ENCODE measurements at regions not wholly inside any gene's neighbourhood (a gene's known extent, or its start where the extent isn't known, plus 50 kb on each side); places are given as distances from the start of the nearest gene placed in this dataset.

GRCh38 chr7:12941512-12941911, 254.1 kb downstream of the ARL4A start:
- Histone ChIP-seq H3K9ac (ENCODE audit: low read length in 3 of 3) (no peak overlapping the region), H3K27me3 (ENCODE audit: control insufficient read depth, insufficient read depth, low read length) (no peaks in the 10 kb centered on the region), H3K4me3 (ENCODE audit: low read length in 3 of 3) (no peak overlapping the region), H3K36me3 (ENCODE audit: control insufficient read depth in 2 of 3, insufficient read depth in 3 of 3, low read length in 3 of 3) (no peaks in the 10 kb centered on the region), H3K27ac (ENCODE audit: low read depth in 2 of 2, low read length in 2 of 2) (no peak overlapping the region), H3K9me3 (ENCODE audit: control insufficient read depth in 2 of 3, insufficient read depth in 1 of 3, low read length in 3 of 3) (no peaks in the 10 kb centered on the region), H3K4me1 (ENCODE audit: control insufficient read depth in 2 of 3, insufficient read depth in 2 of 3, low read depth in 1 of 3, low read length in 3 of 3) (peaks cover 0 to 4% (median 0%) of the 10 kb centered on the region in 3 donors)
- intact Hi-C loops (cut with DNase I) = no loop called here
- TF ChIP-seq CTCF (IDR thresholded peaks at IDR 0.05; ENCODE audit: borderline replicate concordance, extremely low read depth, insufficient read depth) = no peak
- no peak for DNase-seq
- no peak for FAIRE-seq

GRCh38 chr7:12942609-12943008, 255.2 kb downstream of the ARL4A start:
- no peak overlapping the region for H3K9ac ChIP-seq (ENCODE audit: low read length in 3 of 3)
- H3K4me3 ChIP-seq (ENCODE audit: low read length in 3 of 3) = peak overlapping the region in 1 of 3 donors; percentile 22
- peak in 2 of 5 donors; percentile 54 to 69 for DNase-seq
- H3K4me1 ChIP-seq (ENCODE audit: control insufficient read depth in 2 of 3, insufficient read depth in 2 of 3, low read depth in 1 of 3, low read length in 3 of 3) = peaks cover 0 to 4% (median 0%) of the 10 kb centered on the region in 3 donors
- TF ChIP-seq CTCF (IDR thresholded peaks at IDR 0.05; ENCODE audit: borderline replicate concordance, extremely low read depth, insufficient read depth) = no peak
- no peak for FAIRE-seq
- no peaks in the 10 kb centered on the region for H3K9me3 ChIP-seq (ENCODE audit: control insufficient read depth in 2 of 3, insufficient read depth in 1 of 3, low read length in 3 of 3)
- intact Hi-C loops (cut with DNase I) = no loop called here
- no peaks in the 10 kb centered on the region for H3K36me3 ChIP-seq (ENCODE audit: control insufficient read depth in 2 of 3, insufficient read depth in 3 of 3, low read length in 3 of 3)
- H3K27me3 ChIP-seq (ENCODE audit: control insufficient read depth, insufficient read depth, low read length) = no peaks in the 10 kb centered on the region
- H3K27ac ChIP-seq (ENCODE audit: low read depth in 2 of 2, low read length in 2 of 2) = no peak overlapping the region

DNA sequence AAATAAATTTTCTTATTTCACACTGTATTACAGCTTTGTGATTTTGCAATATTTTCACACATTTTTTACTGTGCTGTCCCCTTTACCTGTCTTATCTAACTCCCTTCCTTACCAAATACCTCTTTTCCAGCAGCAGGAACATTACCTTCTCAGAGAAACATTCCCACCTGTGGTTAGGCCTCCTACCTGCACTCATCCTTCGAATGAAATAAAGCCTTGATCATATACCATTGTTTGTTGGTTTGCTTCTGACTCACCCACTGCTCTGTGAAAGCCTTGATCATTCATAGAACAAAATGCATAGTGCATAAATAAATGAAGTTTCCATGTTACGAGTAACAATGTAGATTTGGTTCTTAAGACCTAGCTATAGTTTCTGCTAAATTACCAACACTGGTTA, 256.3 kb downstream of the ARL4A start:
- no peak for FAIRE-seq
- intact Hi-C loops (cut with DNase I) = no loop called here

More for the DNA sequence above, 256.3 kb downstream of the ARL4A start:
- no peak for DNase-seq
- Histone ChIP-seq H3K27ac (ENCODE audit: low read depth in 2 of 2, low read length in 2 of 2) (no peak overlapping the region), H3K4me3 (ENCODE audit: low read length in 3 of 3) (no peak overlapping the region), H3K4me1 (ENCODE audit: control insufficient read depth in 2 of 3, insufficient read depth in 2 of 3, low read depth in 1 of 3, low read length in 3 of 3) (peaks cover 0 to 4% (median 0%) of the 10 kb centered on the region in 3 donors), H3K27me3 (ENCODE audit: control insufficient read depth, insufficient read depth, low read length) (no peaks in the 10 kb centered on the region), H3K9ac (ENCODE audit: low read length in 3 of 3) (no peak overlapping the region), H3K9me3 (ENCODE audit: control insufficient read depth in 2 of 3, insufficient read depth in 1 of 3, low read length in 3 of 3) (no peaks in the 10 kb centered on the region), H3K36me3 (ENCODE audit: control insufficient read depth in 2 of 3, insufficient read depth in 3 of 3, low read length in 3 of 3) (no peaks in the 10 kb centered on the region)
- no peak for TF ChIP-seq CTCF (IDR thresholded peaks at IDR 0.05; ENCODE audit: borderline replicate concordance, extremely low read depth, insufficient read depth)
